ENCODE measurements at regions not wholly inside any gene's neighbourhood (a gene's known extent, or its start where the extent isn't known, plus 50 kb on each side); places are given as distances from the start of the nearest gene placed in this dataset.
"Not testable (repeated sequence)": the region's sequence is repeated elsewhere in the genome, so short reads cannot be mapped to it uniquely, and the experiment has no call there.

GRCh38 chr3:112755845-112756613, 90.6 kb downstream of the CD200R1L start:
- no peak overlapping the region for H3K4me3 Mint-ChIP-seq
- H3K27ac Mint-ChIP-seq: no peak overlapping the region
- no CpG with 5 or more reads among the region's 4 CpGs for WGBS (ENCODE audit: extremely low coverage, insufficient read length, low lambda C conversion rate)

GRCh38 chr3:112755046-112755445, 91.6 kb downstream of the CD200R1L start:
- not testable (repeated sequence) for H2BK120ac ChIP-seq (ENCODE audit: low read depth, low read length, poor library complexity, severe bottlenecking); H3K56ac ChIP-seq (ENCODE audit: insufficient read length, low read depth, low read length); H3K27me3 ChIP-seq (ENCODE audit: insufficient read depth, low read length); H3K27ac Mint-ChIP-seq; H3K14ac ChIP-seq (ENCODE audit: insufficient read depth, low read length); H3K4me3 Mint-ChIP-seq; H2BK15ac ChIP-seq (ENCODE audit: low read depth, low read length); H3K9me3 Mint-ChIP-seq; H4K91ac ChIP-seq (ENCODE audit: insufficient read length, low read depth, low read length); H4K20me1 ChIP-seq (ENCODE audit: control insufficient read depth, insufficient read depth, insufficient read length); H3K36me3 Mint-ChIP-seq (ENCODE audit: insufficient read depth in 1 of 3, low read depth in 3 of 3); H2AFZ ChIP-seq (ENCODE audit: low read length); H3K79me2 ChIP-seq (ENCODE audit: insufficient read depth, low read length); H2BK12ac ChIP-seq (ENCODE audit: insufficient read length, low read depth, low read length); H4K5ac ChIP-seq (ENCODE audit: insufficient read length, low read depth, low read length); H4K8ac ChIP-seq (replicated peaks; ENCODE audit: insufficient read length, low read depth, low read length); DNase-seq; H2BK20ac ChIP-seq (ENCODE audit: low read depth, low read length, poor library complexity, severe bottlenecking); H3K4ac ChIP-seq (ENCODE audit: low read depth, low read length); H3K27me3 Mint-ChIP-seq (ENCODE audit: low read depth); H3K9me3 ChIP-seq (ENCODE audit: control insufficient read depth, low read depth, low read length); H3K4me2 ChIP-seq (ENCODE audit: insufficient read depth, insufficient read length, low read length); H3K4me1 ChIP-seq (ENCODE audit: insufficient read depth, low read length); H3K27ac ChIP-seq (ENCODE audit: insufficient read length, low read depth, low read length); H3K9ac ChIP-seq (ENCODE audit: extremely low read depth, insufficient read length, low read length); H3K23me2 ChIP-seq (ENCODE audit: insufficient read length, low read depth, low read length, poor library complexity, severe bottlenecking); H3T11ph ChIP-seq (ENCODE audit: low read length); H2AK5ac ChIP-seq (ENCODE audit: insufficient read length, low read length); H3K79me1 ChIP-seq (ENCODE audit: insufficient read depth, low read depth, low read length, poor library complexity, severe bottlenecking); H3K18ac ChIP-seq (ENCODE audit: insufficient read length, low read depth, low read length); H3K23ac ChIP-seq (ENCODE audit: insufficient read length, low read depth, low read length); H2BK5ac ChIP-seq (ENCODE audit: insufficient read length, low read length)
- peaks cover 15 to 16% of the 10 kb centered on the region in 2 experiments for H3K4me1 Mint-ChIP-seq
- no CpG with 5 or more reads among the region's 13 CpGs for WGBS (ENCODE audit: extremely low coverage, insufficient read length, low lambda C conversion rate)

More at GRCh38 chr3:112755845-112756613, 90.6 kb downstream of the CD200R1L start:
- Histone ChIP-seq H3K27me3 (ENCODE audit: insufficient read depth, low read length) (no peaks in the 10 kb centered on the region), H4K91ac (ENCODE audit: insufficient read length, low read depth, low read length) (no peak overlapping the region), H2BK120ac (ENCODE audit: low read depth, low read length, poor library complexity, severe bottlenecking) (no peak overlapping the region), H2AFZ (ENCODE audit: low read length) (no peak overlapping the region), H3K79me1 (ENCODE audit: insufficient read depth, low read depth, low read length, poor library complexity, severe bottlenecking) (no peaks in the 10 kb centered on the region), H3K23me2 (ENCODE audit: insufficient read length, low read depth, low read length, poor library complexity, severe bottlenecking) (no peaks in the 10 kb centered on the region), H3K56ac (ENCODE audit: insufficient read length, low read depth, low read length) (no peak overlapping the region), H2BK15ac (ENCODE audit: low read depth, low read length) (no peak overlapping the region), H2BK12ac (ENCODE audit: insufficient read length, low read depth, low read length) (no peak overlapping the region), H3K4me1 (ENCODE audit: insufficient read depth, low read length) (no peaks in the 10 kb centered on the region), H3K4ac (ENCODE audit: low read depth, low read length) (no peak overlapping the region), H4K8ac (replicated peaks; ENCODE audit: insufficient read length, low read depth, low read length) (no peak overlapping the region), H3K9ac (ENCODE audit: extremely low read depth, insufficient read length, low read length) (no peak overlapping the region), H3K9me3 (ENCODE audit: control insufficient read depth, low read depth, low read length) (no peaks in the 10 kb centered on the region), H3T11ph (ENCODE audit: low read length) (no peak overlapping the region), H4K5ac (ENCODE audit: insufficient read length, low read depth, low read length) (no peak overlapping the region), H3K14ac (ENCODE audit: insufficient read depth, low read length) (no peak overlapping the region), H3K18ac (ENCODE audit: insufficient read length, low read depth, low read length) (no peak overlapping the region), H3K4me2 (ENCODE audit: insufficient read depth, insufficient read length, low read length) (no peak overlapping the region), H2AK5ac (ENCODE audit: insufficient read length, low read length) (no peak overlapping the region), H4K20me1 (ENCODE audit: control insufficient read depth, insufficient read depth, insufficient read length) (no peaks in the 10 kb centered on the region), H3K27ac (ENCODE audit: insufficient read length, low read depth, low read length) (no peak overlapping the region), H2BK5ac (ENCODE audit: insufficient read length, low read length) (no peak overlapping the region), H3K23ac (ENCODE audit: insufficient read length, low read depth, low read length) (no peak overlapping the region), H2BK20ac (ENCODE audit: low read depth, low read length, poor library complexity, severe bottlenecking) (no peak overlapping the region), H3K79me2 (ENCODE audit: insufficient read depth, low read length) (no peaks in the 10 kb centered on the region)
- Mint-ChIP-seq H3K27me3 (ENCODE audit: low read depth) (no peaks in the 10 kb centered on the region), H3K4me1 (peaks cover 10 to 13% of the 10 kb centered on the region in 2 experiments; a peak in 3 of 4 replicates), H3K9me3 (peaks cover 7 to 8% of the 10 kb centered on the region in 2 experiments; a peak in 3 of 5 replicates), H3K36me3 (ENCODE audit: insufficient read depth in 1 of 3, low read depth in 3 of 3) (peaks cover 0 to 4% (median 4%) of the 10 kb centered on the region in 3 experiments; a peak in 4 of 7 replicates)
- no peak for TF ChIP-seq CTCF (conservative IDR thresholded peaks at IDR 0.05)
- no peak for DNase-seq

Data from H9 (cell line).